ENCODE measurements at regions not wholly inside any gene's neighbourhood (a gene's known extent, or its start where the extent isn't known, plus 50 kb on each side); places are given as distances from the start of the nearest gene placed in this dataset.
A peak's percentile ranks its signal among the peaks of the same experiment; 100 is the strongest.

DNA sequence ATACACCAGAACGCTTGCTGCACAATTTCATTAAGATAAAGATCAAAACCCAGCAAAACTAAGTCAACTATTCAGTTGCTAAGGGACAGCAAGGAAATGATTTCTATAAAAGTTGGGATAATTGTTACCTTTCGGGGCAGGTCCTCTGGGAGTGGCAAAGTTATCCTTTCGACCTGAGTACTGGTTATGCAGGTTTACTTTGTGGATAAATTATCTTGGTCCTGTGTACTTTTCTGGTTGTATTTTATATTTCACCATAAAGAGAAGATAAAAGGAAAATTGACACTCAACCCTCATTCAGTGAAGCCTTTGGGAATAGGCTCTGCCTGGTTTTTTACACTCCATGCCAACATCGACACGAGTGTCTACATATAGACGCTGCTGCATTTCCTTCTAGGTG is 146.5 kb downstream of the SYK start:
- DNase-seq (ENCODE audit: low read depth in 2 of 2), result no peak

DNA sequence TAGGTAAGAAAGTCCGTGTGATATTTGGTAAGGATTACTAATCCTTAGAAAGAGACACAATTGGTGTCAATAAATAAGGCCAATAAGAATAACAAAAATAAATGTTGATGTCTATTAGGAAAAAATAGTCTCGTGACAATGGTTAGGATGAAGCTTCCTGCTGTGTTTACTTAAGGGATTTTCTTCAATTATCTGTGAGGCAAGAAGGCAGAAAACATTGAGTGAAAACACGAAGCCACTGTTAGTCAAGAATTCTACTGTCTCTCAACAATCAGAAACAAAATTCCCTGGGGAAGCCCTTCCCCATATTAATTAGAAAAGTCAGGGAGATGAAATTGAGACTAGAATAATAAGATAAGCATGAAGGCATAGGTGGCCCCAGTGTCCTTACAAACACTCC is 149.0 kb downstream of the SYK start:
- DNase-seq (ENCODE audit: low read depth in 2 of 2), result no peak

DNA sequence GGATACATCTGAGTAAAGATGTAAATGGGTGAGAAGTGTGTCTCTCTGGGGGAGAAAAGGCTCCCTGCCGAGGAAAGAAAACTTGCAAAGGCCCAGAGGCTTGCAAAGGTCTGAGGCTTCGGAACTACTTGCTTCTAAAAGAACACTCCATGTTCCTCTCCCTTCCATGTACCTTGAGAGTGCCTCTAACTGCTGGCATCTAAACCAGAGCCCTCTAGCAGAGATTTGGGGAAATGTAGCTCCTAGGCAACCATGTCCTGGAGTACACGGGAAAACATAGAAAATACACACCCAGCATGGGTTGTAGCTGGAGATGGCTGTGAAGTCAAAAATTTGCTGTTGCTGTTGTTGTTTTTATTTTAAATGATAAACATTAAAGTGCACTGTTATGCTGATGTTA is 151.6 kb downstream of the SYK start:
- DNase-seq (ENCODE audit: low read depth in 2 of 2), result no peak

DNA sequence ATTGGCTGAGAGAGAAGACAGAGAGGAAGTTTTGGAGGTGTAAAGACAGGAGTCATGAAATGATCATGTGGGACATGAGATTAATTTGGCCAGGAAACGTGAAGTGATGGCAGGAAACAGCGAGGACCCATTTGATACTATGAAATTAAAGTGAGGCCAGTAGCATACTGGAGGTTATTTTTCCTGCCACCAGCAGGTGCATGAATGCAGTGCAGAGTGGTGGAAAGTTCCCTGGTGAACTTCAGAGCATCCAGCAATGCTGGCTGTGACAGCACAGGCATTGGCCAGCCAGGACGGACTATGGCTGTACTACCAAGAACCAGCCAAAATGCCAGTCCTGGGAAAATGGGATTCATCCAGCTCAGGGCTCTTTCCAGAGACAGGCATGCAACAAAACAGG is 152.2 kb downstream of the SYK start:
- DNase-seq (ENCODE audit: low read depth in 2 of 2), result no peak

DNA sequence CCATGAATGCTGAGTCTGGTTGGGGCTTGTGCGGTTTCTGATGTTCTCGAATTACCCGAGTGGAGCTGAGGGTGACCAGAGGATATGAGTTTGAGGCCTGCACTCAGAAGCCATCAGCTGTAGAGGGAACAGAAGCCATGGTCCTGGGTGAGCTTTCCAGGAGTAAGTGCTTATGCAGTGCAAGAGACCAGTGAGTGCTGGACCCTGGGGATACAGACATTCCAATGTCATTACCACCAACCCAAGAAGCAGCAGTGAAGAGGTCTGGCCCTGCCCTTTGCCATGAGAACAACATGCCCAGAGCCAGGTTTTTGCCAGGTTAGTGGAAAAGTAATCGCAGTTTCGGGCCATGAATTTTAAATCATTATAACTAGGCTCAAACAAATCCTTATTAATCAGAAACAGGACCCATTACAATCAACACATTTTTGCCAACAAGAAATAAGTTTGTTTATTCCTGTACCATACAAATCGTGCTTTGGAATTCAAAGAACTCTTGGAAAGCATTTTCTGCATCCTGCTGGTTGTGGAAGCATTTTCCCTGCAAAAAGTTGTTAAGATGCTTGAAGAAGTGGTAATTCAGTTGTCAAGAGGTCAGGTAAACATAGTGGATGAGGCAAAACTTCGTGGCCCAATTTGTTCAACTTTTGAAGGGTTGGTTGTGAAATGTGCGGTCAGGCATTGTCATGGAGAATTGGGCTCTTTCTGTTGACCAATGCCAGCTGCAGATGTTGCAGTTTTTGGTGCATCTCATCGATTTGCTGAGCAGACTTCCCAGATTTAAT is 154.6 kb downstream of the SYK start:
- peak in 1 of 2 experiments; percentile 12 for DNase-seq (ENCODE audit: low read depth in 2 of 2)

DNA sequence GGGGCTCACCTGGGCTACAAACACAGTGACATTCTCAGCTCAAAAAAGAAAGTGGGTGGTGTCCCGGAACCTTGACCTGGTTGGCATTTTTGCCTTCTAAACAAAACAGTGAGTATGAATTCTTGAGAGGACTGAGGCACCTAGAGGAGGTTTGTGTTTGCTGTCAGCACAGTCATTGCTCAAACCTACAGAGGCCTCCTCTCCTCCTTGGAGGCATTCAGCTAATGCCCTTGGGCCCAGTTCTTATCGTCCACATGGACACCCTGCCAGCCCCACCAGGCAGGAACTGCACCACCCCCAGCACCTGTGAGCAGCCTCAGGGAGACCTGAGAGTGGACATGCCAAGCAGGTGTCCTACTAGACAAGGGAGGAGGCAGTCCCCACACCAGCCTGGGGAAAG is 156.7 kb downstream of the SYK start:
- no peak for DNase-seq (ENCODE audit: low read depth in 2 of 2)

DNA sequence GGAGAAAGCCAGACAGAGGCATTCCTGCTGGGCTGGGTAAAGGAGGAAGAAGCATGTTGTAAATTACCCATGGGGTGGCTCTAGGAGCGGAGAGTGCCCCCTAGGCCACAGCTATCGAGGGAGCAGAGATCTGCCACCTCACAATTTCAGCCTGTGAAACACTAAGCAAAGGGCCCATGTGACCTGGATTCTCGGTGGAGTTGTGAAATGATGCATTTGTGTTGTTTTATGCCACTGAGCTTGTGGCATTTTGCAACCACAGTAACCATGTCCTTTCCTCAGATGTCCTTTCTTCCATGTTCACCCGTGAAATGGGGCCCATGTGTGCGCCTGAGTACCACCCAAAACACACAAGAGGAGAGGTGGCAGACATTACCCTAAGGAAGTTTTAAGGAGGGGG is 159.3 kb downstream of the SYK start:
- no peak for DNase-seq (ENCODE audit: low read depth in 2 of 2)

DNA sequence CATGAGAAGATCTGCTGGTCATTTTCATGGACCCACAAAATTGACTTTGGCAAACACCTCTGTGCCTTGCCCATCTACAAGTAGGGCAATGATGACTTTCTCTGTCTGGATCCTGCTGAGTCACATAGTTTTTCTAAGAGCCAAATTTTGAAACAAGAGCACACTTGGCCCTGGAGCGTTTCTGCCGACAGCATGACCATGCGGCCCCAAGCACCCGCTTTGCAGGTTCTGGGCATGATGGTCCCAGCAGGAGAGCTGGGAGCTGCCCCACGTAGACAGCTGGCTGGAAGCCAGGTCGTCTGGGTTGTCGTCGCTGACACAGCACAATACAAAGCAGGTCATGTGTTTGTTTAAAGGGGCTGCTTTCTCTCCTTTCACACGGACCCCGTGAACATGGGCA is 159.8 kb downstream of the SYK start:
- no peak for DNase-seq (ENCODE audit: low read depth in 2 of 2)

DNA sequence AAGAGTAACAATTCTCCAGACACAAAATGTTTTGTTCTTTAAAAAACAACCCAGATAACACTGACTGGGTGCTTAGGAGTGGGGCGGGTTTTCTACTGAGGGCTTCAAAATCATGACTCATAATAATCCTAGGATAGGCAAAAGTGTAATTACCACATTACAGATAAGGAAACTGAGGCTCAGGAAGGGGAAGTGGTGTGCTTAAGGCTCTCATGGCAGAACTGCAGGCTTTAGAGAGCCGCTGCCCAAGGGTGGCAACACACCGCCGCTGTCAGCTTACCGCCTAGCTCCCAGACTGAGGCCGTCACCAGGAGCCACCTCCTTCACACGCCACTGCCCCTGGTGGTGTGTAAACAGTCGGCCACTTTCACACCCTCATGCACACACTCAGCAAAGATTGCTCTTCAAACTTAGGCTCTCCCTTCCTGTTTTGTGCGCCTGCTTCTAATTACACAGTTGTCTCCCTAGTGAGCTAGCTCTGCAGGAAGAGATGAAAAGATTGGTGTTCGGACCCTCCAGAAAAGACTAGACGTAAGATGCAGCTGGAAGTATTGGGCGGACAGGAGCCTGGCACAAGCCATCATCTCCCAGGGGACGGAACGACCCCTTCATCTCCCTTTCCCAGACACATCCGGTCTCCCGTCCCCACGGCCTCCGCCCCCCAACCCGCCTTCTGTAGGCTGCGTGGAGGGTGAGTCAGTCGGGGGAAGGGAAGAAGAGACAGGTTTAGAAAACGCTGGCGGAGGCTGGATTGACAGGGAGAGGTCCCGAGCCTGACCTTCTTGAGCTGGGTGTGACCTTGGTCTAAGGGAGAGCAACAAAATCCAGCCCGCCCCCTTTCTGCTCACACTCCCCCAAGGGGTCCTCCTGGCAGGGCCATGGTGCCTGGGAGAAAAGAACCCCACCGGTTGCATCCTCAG is 162.7 kb downstream of the SYK start:
- peak in 1 of 2 experiments; percentile 13 for DNase-seq (ENCODE audit: low read depth in 2 of 2)

DNA sequence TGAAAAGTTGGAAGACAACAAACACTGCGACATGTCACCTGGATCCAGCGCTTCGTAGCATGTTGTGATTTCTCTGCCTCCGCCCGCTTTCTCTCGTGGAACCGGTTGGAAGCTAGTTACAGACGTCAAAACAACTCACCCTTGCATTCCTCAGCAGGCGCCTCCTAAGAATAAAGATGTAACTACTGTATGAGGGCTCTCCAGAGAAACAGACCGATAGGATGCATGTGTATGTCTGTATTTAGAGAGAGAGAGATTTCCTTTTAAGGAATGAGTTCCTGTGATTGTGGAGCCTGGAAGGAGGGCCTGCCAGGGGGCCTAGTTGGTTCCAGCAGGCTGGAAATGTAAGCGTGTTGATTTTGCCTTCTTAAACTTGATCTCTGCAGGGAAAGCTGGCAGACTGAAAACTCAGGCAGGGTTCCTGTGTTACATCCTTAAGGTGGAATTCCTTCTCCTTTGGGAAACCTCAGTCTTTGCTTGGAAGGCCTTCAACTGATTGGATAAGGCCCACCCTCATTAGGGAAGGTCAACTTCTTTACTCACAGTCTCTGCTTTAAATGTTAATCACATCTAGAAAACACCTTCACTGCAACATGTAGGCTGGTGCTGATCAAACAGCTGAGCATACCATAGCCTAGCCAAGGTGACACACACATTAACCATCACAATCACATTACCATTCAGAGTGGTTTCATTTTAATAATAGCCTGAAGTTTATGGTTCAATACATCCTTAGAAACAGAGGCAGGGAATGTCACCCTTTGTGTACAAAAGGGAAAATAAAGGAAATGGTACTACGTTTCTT is 163.8 kb downstream of the SYK start:
- DNase-seq (ENCODE audit: low read depth in 2 of 2), result peak; percentile 38 to 44

DNA sequence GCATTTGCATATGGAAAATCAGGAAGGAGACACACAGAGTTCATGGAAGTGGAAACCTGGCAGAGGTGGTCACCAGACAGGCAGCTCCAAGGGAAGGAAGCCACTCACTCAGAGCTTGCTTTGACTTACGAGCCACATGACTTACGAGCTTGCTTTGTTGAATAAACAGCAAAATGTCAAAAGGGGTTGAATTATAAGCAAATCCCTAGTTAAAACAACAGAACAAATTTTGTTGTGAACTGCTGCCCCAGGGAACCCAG is 164.3 kb downstream of the SYK start:
- DNase-seq (ENCODE audit: low read depth in 2 of 2), result no peak

DNA sequence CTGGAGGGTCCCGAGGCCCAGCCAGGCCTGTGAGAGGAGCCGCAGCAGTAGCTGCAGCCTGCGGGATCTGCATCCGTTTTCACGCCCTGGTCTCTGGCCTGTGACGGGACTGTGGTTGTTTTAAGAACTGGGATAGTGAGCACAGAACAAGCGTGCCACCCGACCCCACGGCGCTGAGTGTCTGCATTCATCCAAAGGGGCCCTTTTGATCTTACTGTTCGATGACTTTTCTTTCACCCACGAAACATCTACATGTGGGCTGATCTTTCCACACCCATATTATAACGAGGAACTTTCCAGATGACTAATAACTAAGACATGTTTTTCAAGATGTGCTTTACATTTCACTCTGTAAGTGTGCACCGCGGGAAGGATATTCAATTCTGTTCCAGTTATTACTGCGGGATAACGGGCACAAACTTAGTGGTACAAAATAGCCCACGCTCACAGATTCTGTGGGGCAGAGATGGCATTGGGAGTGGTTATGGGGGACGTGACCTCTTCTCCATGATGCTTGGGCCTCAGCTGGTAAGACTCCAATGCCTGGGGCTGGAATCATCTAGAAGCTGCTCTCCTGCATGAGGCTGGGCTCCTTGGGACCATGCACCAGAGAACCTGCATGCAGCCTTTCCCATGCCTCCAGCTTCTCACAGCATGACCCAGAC is 165.0 kb downstream of the SYK start:
- DNase-seq (ENCODE audit: low read depth in 2 of 2), result peak; percentile 62 to 69

DNA sequence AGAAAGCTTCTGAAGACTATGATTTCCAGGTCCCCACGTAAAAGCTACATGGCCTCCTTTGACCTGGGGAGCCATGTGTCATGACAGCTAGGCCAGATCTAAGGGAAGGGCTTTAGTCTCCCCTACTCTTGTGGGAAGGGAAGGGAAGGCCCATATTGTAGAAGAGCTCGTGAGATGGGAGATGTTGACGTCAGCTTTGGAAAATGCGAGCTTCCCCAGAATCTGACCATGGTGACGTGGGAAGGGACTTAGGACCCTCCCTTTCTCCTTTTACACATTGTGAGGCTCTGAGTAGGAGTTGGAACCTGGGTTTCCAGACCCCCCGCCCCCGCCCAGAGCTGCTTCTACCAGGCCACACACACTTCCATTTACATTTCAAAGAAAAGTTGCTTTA is 165.5 kb downstream of the SYK start:
- peak; percentile 55 to 70 for DNase-seq (ENCODE audit: low read depth in 2 of 2)

DNA sequence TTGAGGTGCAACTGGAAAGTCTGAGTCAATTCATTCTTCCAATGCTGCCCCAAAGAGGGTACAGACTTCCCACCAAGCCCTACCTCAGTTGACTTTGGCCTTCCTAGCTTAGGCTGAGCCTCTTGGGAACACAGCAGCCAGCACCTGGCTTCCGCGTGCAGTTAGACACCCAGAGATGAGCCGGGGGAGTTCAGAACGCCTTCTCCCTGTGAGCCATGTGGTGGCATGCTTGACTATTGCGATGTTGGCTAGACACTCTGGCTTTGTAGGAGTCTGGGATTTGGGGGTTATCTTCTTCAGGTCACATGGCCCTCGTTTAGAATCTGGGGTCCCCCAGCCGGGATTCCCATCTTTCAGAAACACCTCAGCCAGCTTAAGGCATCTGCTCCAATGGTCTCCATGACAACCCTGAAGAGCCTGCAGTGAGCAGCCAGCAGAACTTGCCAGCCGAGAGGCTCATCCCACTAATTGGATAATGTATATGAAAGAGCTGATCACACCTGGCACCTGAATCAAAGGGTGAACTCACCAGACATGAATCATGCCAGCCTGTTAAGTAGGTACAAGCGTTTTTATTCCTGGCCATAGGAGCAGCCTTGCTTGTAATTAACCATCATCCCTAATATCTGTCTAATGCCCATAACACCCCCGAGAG is 167.5 kb downstream of the SYK start:
- no peak for DNase-seq (ENCODE audit: low read depth in 2 of 2)

DNA sequence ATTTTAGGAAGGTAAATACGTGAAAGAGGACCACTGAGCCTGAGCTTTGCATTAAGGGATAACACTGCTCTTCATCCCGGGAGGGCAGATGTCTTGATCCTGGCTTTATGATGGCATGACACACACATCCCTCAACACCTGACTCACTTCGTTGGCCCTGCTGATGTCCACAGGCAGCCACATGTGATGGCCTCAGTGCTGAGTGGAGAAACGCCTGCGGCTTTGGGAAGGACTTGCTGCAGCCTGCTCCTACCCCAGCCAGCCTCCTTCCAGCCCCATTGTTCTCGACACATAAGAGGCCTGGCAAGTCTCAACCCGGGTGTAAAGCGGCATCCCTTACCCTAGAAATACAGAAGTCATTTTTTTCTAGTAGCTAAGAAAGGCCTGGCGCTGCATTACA is 169.0 kb downstream of the SYK start:
- DNase-seq (ENCODE audit: low read depth in 2 of 2), result no peak

DNA sequence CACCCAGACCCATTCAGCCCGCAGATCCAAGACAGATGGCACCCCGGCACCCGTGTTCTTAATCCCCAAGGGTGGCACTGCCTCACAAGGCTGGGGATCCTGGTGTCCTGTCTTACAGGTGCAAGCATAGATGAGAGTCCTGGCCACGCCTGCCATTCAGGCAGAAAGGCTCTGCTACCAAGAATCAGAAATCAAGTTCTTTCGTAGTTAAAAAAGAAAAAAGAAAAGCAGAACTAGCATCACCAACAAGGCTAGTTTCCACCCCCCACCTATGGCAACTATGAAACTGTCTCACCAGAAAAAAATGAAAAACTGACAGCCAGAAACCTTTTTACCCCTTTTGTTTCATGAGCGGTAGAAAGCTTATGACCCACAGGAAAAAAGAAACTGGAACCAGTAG is 170.4 kb downstream of the SYK start:
- no peak for DNase-seq (ENCODE audit: low read depth in 2 of 2)

DNA sequence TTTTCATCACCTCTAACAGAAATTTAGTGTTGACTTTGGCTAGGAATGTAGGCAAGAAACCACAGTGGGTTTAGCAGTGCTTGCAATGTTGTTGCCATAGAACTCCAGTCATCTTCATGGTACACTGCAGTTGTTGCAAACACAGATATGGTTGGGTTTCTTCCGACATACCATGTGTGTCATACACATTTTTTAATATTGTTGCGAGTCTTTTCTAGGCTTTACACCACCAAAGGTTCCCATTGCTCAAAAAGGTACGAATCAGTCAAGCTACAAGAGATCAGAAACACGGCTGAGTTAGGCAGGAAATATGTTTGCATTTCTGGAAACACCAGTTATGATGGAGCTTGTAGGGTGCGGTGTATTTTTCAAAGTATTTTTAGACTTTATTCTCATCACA is 172.4 kb downstream of the SYK start:
- peak in 1 of 2 experiments; percentile 19 for DNase-seq (ENCODE audit: low read depth in 2 of 2)

DNA sequence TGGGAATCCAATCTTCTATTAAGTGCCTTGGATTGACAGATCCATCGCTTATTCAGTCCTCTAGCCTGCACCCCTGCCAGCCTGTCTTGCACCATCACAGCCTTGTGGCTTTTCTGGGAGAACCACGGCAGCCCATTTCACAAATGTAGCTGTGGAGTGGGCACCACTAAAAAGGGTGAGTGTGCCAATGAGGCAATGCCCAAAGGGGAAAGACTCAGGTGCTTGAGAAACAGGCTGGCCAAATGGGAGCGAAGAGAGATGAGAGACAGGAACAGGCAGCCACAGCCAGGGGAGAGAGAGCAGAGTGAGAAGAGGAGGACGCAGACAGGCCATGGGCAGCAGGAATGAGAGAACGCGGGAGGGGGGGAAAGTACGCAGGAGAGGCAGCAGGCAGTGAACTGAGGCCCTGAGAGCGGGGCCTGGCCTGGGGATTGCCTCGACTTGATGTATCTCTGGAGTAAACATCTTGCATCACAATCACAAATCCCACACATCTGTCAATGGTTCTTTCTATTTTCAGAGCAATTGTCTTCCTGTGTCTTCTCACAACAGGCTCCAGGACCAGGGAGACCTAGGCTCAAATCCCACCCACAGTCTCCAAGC is 173.1 kb downstream of the SYK start:
- DNase-seq (ENCODE audit: low read depth in 2 of 2), result no peak

DNA sequence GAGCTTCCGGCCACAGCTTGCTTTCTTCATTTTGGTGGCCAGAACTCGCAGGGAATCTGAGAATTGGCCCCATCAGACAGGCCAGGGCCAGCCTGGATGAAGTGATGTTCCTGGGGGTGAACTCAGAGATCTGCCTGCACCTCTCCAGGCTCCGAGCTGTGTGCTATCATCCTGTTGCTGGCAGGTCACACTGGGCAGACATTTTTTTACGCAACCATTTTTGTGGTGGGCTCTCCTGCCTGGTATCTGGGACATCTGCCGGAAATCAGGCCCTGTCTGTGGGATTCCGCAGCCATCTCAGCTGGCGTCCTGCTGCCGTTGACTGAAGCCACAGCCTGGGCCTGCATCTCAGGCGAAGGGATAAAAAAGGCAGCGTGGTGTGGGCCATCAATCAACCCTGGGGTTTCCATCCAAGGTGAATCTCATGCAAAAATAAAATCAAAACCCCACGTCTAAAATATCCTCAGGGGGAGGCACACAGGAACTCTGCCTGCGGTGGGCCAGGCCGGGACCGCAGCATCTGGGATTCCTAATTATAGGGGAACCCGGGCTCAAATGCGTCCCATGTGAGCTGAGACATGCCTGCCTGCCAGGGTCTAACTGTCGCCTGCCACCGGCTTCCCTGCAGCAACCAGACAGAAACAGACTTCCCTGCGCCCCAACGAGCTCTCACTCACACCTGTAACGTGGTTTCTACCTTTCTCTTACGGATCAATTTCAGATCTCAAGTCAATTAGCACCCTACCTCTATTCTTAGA is 174.3 kb downstream of the SYK start:
- peak in 1 of 2 experiments; percentile 19 for DNase-seq (ENCODE audit: low read depth in 2 of 2)

DNA sequence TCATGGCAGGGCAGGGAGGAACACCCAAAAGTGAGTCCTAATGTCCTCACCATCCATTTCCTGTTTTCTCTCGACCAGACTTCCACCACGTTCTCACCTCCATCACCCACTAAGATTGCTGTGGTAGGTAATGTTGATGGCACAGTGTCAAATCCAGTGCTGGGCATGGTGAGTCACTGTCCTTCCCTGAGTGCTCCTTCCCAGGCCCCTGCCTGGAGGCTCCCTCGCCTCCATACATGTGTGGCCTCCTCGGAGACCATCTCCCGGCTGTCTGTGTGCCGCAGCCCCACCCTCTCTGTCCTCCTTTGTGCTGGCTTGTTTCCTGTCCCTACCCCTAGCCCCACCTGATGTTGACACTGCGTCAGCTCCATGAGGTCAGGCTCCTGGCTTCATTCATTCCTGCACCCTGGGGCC is 177.5 kb downstream of the SYK start:
- no peak for DNase-seq (ENCODE audit: low read depth in 2 of 2)

Measured in fibroblast of skin of left biceps (primary cell).